NT2/D1 (cell line): ENCODE measurements at regions not wholly inside any gene's neighbourhood (a gene's known extent, or its start where the extent isn't known, plus 50 kb on each side); places are given as distances from the start of the nearest gene placed in this dataset.

Source experiments
- SUZ12 ChIP-seq: IDR thresholded peaks from 2 replicates; pipeline ENCODE4 v1.6.1; 2011; ENCODE audit not compliant: insufficient read length, insufficient read depth; ENCODE audit errors: extremely low read depth
- YY1 ChIP-seq: IDR thresholded peaks from 2 replicates; pipeline ENCODE4 v1.6.1; 2011; ENCODE audit not compliant: insufficient read length, insufficient read depth
- ZNF274 ChIP-seq: IDR thresholded peaks from 2 replicates; pipeline ENCODE4 v1.6.1; 2011; ENCODE audit warnings: mild to moderate bottlenecking, low read depth, low read length

DNA sequence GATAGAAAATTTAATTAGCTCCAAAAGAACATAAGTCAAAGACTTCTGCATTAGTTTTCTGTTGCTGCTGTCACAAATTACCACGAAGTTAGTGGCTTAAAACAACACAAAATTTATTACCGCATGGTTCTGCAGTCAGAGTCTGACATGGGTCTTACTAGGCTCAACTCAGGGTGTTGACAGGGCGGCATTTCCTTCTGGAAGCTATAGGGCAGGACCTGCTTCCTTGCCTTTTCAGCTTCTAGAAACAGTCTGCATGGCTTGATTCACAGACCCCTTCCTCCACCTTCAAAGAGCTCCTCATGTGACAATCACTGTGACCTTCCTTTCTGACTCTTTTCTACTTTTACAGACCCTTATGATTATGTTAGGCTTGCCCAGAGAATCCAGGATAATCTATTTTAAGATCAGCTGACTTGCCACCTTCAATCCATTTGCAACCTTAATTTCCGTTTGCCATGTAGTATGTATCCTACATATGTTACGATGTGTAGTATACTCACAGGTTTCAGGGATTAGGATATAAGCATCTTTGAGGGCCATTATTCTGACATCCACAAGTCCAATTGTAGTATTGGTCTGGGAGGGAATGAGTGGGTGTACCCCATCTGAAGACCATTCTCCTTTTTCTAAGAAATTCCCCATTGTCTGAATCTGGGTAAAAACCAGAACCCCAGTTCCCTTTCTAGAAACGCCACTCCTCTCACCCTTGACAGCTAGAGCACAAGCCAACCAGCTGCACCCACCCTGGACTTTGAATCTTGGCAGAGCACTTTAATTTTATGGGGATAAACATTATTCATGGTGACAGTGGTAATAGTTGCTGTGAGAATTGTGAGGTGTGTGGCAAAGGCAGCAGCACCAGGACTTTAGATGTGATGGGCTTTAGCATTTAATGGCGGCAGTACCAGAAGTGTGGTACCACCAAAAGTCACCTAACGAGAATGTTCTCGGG lies 265.5 kb downstream of the KCNJ2 start:
- TF ChIP-seq ZNF274 (no peak), SUZ12 (no peak), YY1 (no peak)
